Neuron (in vitro differentiated cells): ENCODE measurements at regions not wholly inside any gene's neighbourhood (a gene's known extent, or its start where the extent isn't known, plus 50 kb on each side); places are given as distances from the start of the nearest gene placed in this dataset.

Source experiments
- H2AFZ ChIP-seq: one replicate; pipeline ENCODE4 v1.6.1; 2013; ENCODE audit warnings: low read depth, mild to moderate bottlenecking, inconsistent platforms, low read length, moderate library complexity
- H3K27me3 ChIP-seq: one replicate; pipeline ENCODE4 v1.6.1; 2013; ENCODE audit warnings: low read length; ENCODE audit not compliant: insufficient read depth
- H3K36me3 ChIP-seq: one replicate; pipeline ENCODE4 v1.6.1; 2013; ENCODE audit warnings: low read length; ENCODE audit not compliant: insufficient read depth
- H3K4me1 ChIP-seq: one replicate; pipeline ENCODE4 v1.6.1; 2013; ENCODE audit warnings: low read length; ENCODE audit not compliant: insufficient read depth
- H3K4me3 ChIP-seq: 2 replicates; pipeline ENCODE4 v1.5.1; 2013; ENCODE audit warnings: mild to moderate bottlenecking, low read length, moderate library complexity
- H3K9me3 ChIP-seq: one replicate; pipeline ENCODE4 v1.6.1; 2013; ENCODE audit warnings: low read length

DNA sequence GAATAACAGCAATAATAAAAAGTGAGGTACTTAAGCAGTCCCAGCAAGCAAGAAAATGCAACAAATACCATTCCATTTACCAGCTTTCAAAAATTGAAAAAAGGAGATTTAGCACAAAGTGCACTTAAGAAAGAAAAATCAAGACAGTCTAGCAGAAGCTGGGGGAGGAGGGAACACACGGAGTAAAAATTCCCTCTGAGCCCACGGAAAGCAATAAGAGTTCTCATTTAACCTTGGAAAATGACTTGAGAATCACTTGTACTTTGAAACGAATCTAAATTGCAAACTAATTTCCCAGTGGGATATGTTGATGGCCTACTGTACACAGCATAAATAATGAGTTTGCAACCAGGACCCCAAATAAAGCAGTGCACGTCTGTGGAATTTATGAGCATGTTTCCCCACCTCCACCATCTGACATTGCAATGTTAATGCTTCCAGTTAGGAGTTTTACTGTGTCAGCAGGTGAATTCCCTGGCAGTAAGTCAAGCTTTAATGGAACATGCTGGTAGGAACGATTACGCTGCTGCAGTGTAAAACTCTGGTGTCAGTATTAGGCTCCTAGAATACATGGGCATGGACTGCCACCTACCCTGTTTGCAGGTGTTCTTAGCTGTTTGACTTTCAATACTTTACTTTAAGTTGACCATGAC lies 386.8 kb downstream of the HDGFL1 start:
- H3K4me3 ChIP-seq = no peak overlapping the region
- H2AFZ ChIP-seq = no peak overlapping the region
- H3K36me3 ChIP-seq = no peaks in the 10 kb centered on the region
- H3K27me3 ChIP-seq = no peaks in the 10 kb centered on the region
- H3K4me1 ChIP-seq = no peaks in the 10 kb centered on the region
- no peaks in the 10 kb centered on the region for H3K9me3 ChIP-seq

DNA sequence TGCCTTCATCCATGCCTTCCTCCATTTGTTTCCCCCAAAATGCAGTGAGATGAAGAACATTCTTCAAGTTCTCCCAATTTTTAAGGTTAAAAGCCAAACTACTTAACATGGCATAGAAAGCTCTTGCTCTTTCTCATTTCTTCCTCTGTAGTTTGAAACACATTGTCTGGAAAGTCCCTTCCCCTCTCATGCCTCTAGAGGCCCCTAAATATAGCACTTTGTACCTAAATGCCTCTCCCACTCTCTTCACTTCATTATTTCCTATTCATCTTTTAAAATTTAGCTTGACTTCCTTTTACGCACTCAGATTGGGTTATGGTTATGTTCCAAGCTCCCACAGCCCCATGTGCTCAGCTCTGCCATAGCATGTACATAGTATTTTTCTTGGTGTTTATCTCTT lies 389.3 kb downstream of the HDGFL1 start:
- H3K4me3 ChIP-seq = no peak overlapping the region
- no peaks in the 10 kb centered on the region for H3K27me3 ChIP-seq
- H3K4me1 ChIP-seq = no peaks in the 10 kb centered on the region
- no peaks in the 10 kb centered on the region for H3K36me3 ChIP-seq
- H3K9me3 ChIP-seq = no peaks in the 10 kb centered on the region
- no peak overlapping the region for H2AFZ ChIP-seq

DNA sequence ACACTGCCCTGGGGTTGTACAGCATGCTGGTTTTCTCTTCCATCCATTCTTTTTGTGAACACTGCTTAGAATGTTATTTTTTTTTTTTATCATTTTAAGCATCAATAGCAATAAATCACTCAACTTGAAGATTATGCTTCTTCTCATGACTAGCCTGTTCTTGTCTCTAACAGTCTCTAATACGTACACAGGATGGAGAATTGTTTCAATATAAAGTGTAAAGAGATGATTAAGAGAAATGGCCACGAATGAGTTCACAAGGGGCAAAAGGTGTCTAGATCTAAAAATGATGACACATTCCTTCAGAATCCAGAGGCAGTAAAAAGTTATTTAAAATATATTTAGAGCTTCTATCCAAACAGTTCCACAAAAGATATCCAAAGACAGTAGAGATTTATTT lies 390.2 kb downstream of the HDGFL1 start:
- Histone ChIP-seq H3K36me3 (no peaks in the 10 kb centered on the region), H3K4me3 (no peak overlapping the region), H3K27me3 (no peaks in the 10 kb centered on the region)

DNA sequence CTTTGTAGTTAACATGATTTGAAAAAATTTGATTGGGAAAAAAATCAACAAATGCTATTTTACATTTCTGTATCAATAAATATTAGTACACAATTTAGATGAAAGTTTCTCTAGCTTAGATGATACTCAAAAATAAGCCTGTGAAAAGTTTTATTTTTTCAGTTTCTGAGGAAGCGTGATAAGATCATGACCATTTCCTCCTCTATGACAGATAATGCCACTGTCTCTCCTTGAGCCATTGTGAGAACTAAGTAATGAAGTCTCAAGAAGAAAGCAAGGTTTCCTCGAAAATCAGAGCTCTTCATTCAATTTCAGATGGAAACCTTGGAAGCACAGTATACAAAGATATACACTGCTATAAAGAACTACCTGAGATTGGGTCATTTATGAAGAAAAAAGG lies 395.0 kb downstream of the HDGFL1 start:
- Histone ChIP-seq H3K27me3 (no peaks in the 10 kb centered on the region), H3K36me3 (no peaks in the 10 kb centered on the region), H3K4me3 (no peak overlapping the region), H3K9me3 (no peaks in the 10 kb centered on the region), H2AFZ (no peak overlapping the region), H3K4me1 (peaks cover 6% of the 10 kb centered on the region)

More for the DNA sequence above, 390.2 kb downstream of the HDGFL1 start:
- Histone ChIP-seq H2AFZ (no peak overlapping the region), H3K4me1 (no peaks in the 10 kb centered on the region), H3K9me3 (no peaks in the 10 kb centered on the region)

DNA sequence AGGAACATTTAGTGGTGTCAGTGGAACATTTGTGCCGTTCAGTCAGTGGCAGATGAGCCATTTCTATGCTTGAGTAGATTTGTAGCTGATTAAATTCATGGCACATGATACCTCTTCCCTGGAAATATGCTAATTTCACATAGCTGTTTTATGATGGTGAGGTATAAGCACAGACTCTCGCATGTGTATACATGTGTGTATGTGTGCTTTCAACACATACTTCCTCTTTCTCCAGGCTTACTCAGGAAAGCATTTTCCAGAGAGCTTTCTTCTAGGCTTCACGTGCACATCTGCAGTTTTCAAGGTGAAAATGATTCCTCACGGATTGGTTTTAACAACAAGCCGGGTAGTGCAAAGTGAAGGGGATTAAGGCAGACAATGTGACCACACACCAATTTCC lies 396.5 kb downstream of the HDGFL1 start:
- Histone ChIP-seq H3K36me3 (no peaks in the 10 kb centered on the region), H2AFZ (no peak overlapping the region), H3K4me3 (no peak overlapping the region), H3K4me1 (peaks cover 6% of the 10 kb centered on the region), H3K27me3 (no peaks in the 10 kb centered on the region), H3K9me3 (no peaks in the 10 kb centered on the region)

DNA sequence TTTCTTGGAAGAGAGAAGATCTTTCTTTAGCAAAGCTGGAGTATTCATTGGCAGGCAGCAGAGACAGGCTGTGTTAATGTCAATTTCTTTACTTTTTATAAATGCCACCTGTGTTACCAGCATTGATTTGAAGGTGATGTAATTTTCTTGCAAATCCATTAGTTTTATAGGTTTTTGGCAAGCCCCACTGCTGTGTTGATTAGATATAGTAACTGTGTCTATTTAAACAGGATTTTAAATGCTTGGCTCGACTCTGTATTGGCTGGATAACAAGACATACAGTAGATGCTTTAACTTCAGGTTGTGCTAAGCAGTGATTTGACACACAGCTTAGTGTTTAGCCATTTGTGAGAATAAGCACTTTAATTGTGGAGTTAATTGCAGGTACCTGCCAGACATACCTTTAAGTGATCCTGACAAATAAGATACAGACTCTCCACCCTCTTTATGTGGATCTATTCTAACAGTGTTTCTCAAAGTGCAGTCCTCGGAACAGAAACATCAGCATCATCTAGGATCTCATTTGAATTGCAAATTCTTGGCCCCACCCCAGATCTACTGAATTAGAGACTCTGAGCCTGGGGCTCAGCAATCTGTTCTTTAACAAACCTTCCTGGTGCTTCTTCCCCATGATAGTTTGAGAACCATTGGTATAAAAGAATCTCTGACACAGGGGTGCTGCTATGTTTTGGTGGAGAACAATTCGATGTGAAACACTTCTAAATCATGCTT lies 397.5 kb downstream of the HDGFL1 start:
- no peak overlapping the region for H2AFZ ChIP-seq
- no peak overlapping the region for H3K4me3 ChIP-seq
- H3K36me3 ChIP-seq = no peaks in the 10 kb centered on the region
- H3K4me1 ChIP-seq = peaks cover 6% of the 10 kb centered on the region
- no peaks in the 10 kb centered on the region for H3K27me3 ChIP-seq
- H3K9me3 ChIP-seq = no peaks in the 10 kb centered on the region

DNA sequence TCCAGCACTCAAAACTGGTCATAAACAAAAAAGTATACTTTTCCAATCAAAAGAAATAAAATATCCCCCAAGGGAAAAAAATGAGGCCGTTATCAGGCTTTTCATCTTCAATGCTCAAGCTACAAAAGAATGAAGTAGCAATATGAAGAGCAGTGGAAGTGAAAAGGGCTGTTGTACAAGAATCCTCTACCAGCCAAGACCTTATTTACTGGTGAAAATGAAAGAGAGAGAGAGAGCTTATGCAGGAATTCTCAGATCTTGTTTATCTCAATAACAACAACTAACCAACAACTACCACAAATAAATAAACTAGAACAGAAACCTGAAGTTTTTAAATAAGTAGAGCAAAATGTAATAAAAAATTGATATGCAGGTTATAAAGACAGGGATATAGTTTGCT lies 400.6 kb downstream of the HDGFL1 start:
- Histone ChIP-seq H3K4me1 (peaks cover 6% of the 10 kb centered on the region), H3K4me3 (no peak overlapping the region), H3K27me3 (no peaks in the 10 kb centered on the region), H3K9me3 (peaks cover 2% of the 10 kb centered on the region), H3K36me3 (no peaks in the 10 kb centered on the region), H2AFZ (no peak overlapping the region)

DNA sequence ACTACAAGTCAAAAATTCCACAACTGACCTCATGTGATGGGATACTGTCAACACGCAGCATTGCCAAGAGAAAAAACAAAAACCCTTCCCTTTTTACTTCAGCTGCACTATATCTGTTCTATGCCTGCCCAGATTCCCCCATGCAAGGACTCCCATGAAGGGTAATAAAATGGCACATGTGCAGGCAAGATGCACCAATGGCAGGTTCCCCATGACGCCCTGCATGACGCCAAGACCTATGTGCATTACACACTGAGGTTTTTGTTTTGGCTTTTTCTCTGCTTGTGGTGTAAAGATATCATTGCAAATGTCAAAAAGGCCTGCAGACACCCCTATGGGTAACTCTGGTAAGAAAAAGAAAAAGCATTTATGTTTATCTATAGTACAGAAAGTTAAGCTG lies 403.4 kb downstream of the HDGFL1 start:
- Histone ChIP-seq H3K4me1 (no peaks in the 10 kb centered on the region), H3K9me3 (peaks cover 2% of the 10 kb centered on the region), H3K36me3 (no peaks in the 10 kb centered on the region), H2AFZ (no peak overlapping the region), H3K4me3 (no peak overlapping the region), H3K27me3 (no peaks in the 10 kb centered on the region)

DNA sequence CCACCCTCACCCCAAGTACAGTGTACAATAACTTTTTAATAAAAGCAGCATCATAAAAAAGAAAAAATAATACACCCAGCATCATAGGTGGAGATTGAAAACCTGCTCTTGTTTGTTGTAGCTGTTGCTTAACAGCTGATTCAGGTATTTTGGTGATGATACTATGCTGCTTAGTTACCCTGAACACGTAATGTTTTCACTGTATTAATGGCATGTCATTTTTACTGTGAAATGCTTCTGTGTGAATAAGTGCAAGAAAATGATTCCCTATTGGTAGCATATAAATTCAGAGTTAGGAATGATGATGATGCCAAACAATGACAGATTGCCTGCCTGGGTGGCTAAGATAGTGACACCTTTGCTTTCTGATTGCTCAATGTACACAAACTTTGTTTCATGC lies 405.7 kb downstream of the HDGFL1 start:
- Histone ChIP-seq H3K4me1 (no peaks in the 10 kb centered on the region), H3K36me3 (no peaks in the 10 kb centered on the region), H3K27me3 (no peaks in the 10 kb centered on the region), H3K4me3 (no peak overlapping the region), H3K9me3 (peaks cover 2% of the 10 kb centered on the region), H2AFZ (no peak overlapping the region)

DNA sequence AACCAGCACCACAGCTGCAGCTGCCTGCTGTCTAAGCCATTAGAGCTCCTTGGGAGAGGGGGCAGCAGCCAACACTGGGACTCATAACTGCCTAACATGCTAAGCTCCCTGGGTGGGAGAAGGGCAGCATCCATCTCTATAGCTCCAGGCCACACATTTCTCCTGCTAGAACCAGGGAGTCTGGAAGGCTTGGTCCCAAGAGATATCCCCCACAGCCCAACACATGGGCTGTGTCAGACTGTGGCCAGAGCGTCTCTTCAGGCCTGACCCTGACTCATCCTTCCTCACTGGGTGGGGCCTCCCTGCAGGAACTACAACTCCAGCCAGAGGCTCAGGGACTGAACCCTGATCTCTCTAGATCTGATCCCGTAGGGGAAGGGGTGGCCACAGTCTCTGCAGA lies 411.1 kb downstream of the HDGFL1 start:
- no peaks in the 10 kb centered on the region for H3K9me3 ChIP-seq
- H3K4me3 ChIP-seq = no peak overlapping the region
- H2AFZ ChIP-seq = no peak overlapping the region
- H3K36me3 ChIP-seq = no peaks in the 10 kb centered on the region
- H3K27me3 ChIP-seq = no peaks in the 10 kb centered on the region
- H3K4me1 ChIP-seq = no peaks in the 10 kb centered on the region

DNA sequence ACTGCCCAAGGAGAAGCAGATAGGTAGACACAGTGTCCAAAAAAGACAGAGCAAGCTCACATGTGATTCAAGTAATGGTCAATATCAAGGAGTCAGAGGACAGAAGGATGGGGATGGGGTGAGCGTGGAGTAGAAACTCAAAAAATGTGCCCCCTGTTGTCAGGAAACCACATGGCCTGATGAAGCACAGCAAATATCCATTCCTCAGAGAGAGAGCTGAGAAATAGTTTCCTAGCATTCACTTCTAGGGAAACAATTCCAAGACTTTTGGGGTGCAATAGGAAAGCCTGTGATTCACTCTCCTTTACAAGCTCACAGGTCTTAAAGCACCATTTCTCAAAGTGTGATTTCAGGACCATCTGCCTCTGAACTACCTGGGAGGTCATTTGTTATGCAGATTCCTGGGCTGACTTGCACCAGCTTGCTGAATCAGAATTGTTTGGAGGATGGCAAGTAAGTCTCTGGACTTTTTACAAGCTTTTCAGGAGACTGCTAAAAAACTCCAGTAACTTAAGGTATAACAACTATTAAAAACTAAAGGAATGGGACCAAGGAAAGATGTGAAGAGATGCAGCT lies 432.8 kb downstream of the HDGFL1 start:
- Histone ChIP-seq H3K27me3 (no peaks in the 10 kb centered on the region), H2AFZ (no peak overlapping the region), H3K4me1 (no peaks in the 10 kb centered on the region), H3K4me3 (no peak overlapping the region), H3K9me3 (no peaks in the 10 kb centered on the region), H3K36me3 (no peaks in the 10 kb centered on the region)

DNA sequence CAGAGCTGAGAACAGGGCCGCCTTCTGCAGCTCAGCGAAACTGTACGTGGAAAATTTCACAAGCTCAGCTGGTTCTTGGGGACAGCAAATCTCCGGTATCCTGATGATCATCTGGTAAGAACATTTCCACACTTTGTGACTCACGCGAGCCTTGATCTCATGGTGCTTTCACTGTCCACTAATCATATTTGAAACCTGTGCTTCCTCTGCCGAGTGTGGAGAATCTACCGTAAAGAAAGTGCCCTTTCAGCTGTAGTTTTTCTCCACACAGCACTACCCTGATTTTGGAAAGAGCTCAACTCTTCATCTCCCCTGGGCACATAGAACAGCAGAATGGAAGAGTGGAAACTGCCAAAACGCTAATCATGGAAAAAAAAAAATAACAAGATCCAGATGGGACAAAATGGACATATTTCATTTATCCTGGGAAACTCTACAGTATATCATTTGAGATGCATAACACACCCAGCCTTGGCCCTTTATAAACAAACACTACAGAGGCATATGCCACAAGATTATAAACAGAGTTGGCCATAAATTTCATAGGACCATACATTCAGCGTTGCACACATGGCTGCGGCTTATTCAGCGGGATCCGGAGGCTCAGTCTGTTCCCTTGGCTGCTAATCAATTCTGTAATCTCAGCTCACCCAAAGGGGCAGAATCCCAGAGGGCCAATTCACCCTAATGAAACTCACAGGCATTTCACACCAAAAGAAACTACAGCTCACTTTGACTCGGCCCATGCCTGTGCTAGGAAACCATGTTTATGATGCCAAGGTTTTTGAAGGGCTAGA lies 434.5 kb downstream of the HDGFL1 start:
- Histone ChIP-seq H3K27me3 (no peaks in the 10 kb centered on the region), H3K9me3 (no peaks in the 10 kb centered on the region), H3K36me3 (no peaks in the 10 kb centered on the region), H2AFZ (no peak overlapping the region), H3K4me3 (no peak overlapping the region), H3K4me1 (no peaks in the 10 kb centered on the region)

DNA sequence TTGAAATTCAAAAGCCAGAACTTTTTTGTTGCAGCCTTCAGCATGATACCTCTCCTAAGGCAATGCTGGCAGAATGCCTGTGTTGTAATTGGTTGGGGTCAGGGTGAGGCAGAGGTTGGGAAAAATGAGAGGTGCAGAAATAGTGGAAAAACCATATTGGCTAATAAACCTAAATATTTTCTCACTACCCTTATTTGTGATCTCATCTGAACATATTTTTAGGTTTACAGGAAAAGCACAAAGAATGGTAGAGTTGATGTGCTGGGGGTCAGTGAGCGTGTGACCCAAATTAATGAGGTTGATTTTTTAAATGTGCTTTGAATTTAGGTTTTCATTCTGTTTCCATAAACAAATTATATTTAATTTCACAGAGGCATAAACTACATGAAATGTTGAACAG lies 437.3 kb downstream of the HDGFL1 start:
- no peaks in the 10 kb centered on the region for H3K9me3 ChIP-seq
- no peaks in the 10 kb centered on the region for H3K27me3 ChIP-seq
- H3K4me3 ChIP-seq = no peak overlapping the region
- H3K4me1 ChIP-seq = no peaks in the 10 kb centered on the region
- no peaks in the 10 kb centered on the region for H3K36me3 ChIP-seq
- H2AFZ ChIP-seq = no peak overlapping the region
